Activated CD8-positive, alpha-beta T cell treated with anti-CD3 and anti-CD28 coated beads for 36 hours (primary cell): ENCODE measurements at regions not wholly inside any gene's neighbourhood (a gene's known extent, or its start where the extent isn't known, plus 50 kb on each side); places are given as distances from the start of the nearest gene placed in this dataset.

Experiments
- ATAC-seq: fragments of 200-7000 bp; cut with Tn5 transposase; one replicate; pipeline ENCODE4 v1.10.0; 2021; ENCODE audit warnings: mild to moderate bottlenecking, moderate library complexity
- CTCF ChIA-PET: fragments of 350-600 bp; sonication (Branson Sonifier 250); formaldehyde crosslinking; loops from one replicate; lab custom pipeline; 2021; ENCODE audit warnings: antibody characterized with exemption; lab: Charles Lee
- POLR2A ChIA-PET: fragments of 350-600 bp; sonication (Branson Sonifier 250); formaldehyde crosslinking; loops from one replicate; lab custom pipeline; 2021; ENCODE audit warnings: antibody characterized with exemption; lab: Charles Lee
- DNase-seq: peaks from one replicate; pipeline ENCODE4 v3.0.0-alpha.2; 2020
- H3K27ac Mint-ChIP-seq: one replicate; pipeline ENCODE4 v1.8.0; 2021; ENCODE audit warnings: mild to moderate bottlenecking, mixed read lengths
- H3K27me3 Mint-ChIP-seq: one replicate; pipeline ENCODE4 v1.8.0; 2021; ENCODE audit warnings: mixed read lengths
- H3K36me3 Mint-ChIP-seq: one replicate; pipeline ENCODE4 v1.8.0; 2021; ENCODE audit warnings: low read depth, mixed read lengths
- H3K4me1 Mint-ChIP-seq: one replicate; pipeline ENCODE4 v1.8.0; 2021; ENCODE audit warnings: low read depth, mixed read lengths
- H3K4me3 Mint-ChIP-seq: one replicate; pipeline ENCODE4 v1.8.0; 2021; ENCODE audit warnings: mild to moderate bottlenecking, moderate library complexity, mixed read lengths
- H3K9me3 Mint-ChIP-seq: one replicate; pipeline ENCODE4 v1.8.0; 2021; ENCODE audit warnings: mixed read lengths
- intact Hi-C: fragments of 100-400 bp; cut with micrococcal nuclease; formaldehyde crosslinking; loops from one replicate; pipeline ENCODE4 v1.10.0; 2022
- TF ChIP-seq, protein P1 (sequence below): fragments of 200-600 bp; IDR thresholded peaks from one replicate; pipeline ENCODE4 v1.8.0; 2022; ENCODE audit warnings: antibody characterized with exemption, mild to moderate bottlenecking

DNA sequence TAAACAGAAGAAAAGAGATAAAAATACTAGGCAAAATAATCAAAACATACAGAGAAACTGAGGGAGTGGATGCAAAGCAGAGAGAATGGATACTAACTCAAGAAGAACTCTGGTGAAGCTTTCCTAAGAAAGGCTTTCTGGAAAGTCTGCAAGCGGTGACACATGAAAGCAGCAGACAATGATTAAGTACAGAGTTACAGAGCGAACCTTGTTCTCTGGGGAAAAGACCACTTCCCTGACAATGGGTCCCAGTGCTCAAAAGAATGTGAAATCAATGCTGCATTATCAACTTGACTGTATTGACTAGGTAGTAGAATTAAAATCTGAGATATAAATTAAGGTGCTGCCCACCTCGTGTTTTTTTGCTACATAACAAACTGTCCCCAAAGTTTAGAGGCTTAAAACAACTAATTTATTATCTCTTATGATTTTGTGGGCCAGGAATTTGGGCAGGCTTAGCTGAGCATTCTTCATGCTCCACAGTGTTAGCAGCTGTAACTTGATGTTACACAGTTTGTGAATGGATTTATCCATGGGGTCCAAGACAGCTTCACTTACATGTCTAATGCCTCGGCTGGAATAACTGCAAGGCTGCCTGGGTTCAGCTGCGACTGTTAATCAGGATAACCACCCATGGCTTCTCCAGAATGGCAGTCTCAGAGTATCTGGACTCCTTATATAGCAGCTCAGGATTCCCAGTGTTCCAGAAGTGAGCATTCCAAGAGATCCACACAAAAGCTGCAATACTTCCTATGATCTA is 106.9 kb upstream of the INPP4B start:
- TF ChIP-seq, protein P1, sequence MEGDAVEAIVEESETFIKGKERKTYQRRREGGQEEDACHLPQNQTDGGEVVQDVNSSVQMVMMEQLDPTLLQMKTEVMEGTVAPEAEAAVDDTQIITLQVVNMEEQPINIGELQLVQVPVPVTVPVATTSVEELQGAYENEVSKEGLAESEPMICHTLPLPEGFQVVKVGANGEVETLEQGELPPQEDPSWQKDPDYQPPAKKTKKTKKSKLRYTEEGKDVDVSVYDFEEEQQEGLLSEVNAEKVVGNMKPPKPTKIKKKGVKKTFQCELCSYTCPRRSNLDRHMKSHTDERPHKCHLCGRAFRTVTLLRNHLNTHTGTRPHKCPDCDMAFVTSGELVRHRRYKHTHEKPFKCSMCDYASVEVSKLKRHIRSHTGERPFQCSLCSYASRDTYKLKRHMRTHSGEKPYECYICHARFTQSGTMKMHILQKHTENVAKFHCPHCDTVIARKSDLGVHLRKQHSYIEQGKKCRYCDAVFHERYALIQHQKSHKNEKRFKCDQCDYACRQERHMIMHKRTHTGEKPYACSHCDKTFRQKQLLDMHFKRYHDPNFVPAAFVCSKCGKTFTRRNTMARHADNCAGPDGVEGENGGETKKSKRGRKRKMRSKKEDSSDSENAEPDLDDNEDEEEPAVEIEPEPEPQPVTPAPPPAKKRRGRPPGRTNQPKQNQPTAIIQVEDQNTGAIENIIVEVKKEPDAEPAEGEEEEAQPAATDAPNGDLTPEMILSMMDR, result no peak
- DNase-seq (no peak), ATAC-seq (no peak)
- peaks cover 12% of the 10 kb centered on the region for H3K9me3 Mint-ChIP-seq
- no peaks in the 10 kb centered on the region for H3K36me3 Mint-ChIP-seq
- H3K4me3 Mint-ChIP-seq, result no peak overlapping the region
- no peaks in the 10 kb centered on the region for H3K27me3 Mint-ChIP-seq
- ChIA-PET CTCF (no interaction called here), POLR2A (no interaction called here)
- no peaks in the 10 kb centered on the region for H3K4me1 Mint-ChIP-seq
- intact Hi-C loops, result no loop called here
- H3K27ac Mint-ChIP-seq, result no peak overlapping the region

DNA sequence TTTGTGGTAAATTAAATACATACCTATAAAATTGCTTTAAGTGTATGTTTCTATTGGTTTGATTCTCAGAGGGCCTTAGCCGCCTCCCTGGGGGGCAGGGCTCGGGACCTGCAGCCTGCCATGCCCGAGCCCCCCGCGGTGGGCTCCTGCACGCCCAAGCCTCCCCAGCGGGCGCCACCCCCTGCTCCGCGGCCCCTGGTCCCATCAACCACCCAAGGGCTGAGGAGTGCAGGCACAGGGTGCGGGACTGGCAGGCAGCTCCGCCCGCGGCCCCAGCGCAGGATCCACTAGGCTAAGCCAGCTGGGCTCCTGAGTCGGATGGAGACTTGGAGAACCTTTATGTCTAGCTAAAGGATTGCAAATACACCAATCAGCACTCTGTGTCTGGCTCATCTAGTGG is 108.3 kb upstream of the INPP4B start:
- no peak for ATAC-seq
- intact Hi-C loops, result no loop called here
- H3K9me3 Mint-ChIP-seq, result peaks cover 9% of the 10 kb centered on the region
- H3K4me1 Mint-ChIP-seq, result no peaks in the 10 kb centered on the region
- TF ChIP-seq, protein P1, result no peak
- H3K27ac Mint-ChIP-seq, result no peak overlapping the region
- no peak overlapping the region for H3K4me3 Mint-ChIP-seq
- CTCF ChIA-PET, result no interaction called here
- H3K36me3 Mint-ChIP-seq, result no peaks in the 10 kb centered on the region
- POLR2A ChIA-PET, result no interaction called here
- DNase-seq, result no peak
- H3K27me3 Mint-ChIP-seq, result peaks cover 2% of the 10 kb centered on the region

DNA sequence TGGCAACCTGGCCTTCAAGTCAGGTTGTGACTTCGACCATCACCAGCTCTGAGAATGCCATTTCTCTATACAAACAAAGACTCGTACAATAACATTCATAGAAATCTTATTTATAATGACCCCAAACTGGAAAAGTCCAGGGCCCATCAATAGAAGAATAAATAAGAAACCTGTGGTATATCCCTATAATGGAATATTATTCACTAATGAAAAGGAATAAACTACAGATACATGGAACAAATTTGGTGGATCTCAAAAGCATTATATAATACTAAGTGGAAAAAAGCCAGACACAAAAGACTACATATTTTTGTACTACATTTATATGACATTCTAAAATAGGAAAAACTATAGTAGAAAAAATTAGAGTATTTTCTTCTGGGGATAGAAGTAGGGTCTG is 109.4 kb upstream of the INPP4B start:
- CTCF ChIA-PET, result no interaction called here
- intact Hi-C loops, result no loop called here
- Mint-ChIP-seq H3K27me3 (peaks cover 2% of the 10 kb centered on the region), H3K4me1 (no peaks in the 10 kb centered on the region), H3K36me3 (no peaks in the 10 kb centered on the region), H3K27ac (no peak overlapping the region), H3K4me3 (no peak overlapping the region), H3K9me3 (peaks cover 9% of the 10 kb centered on the region)
- ATAC-seq, result no peak
- POLR2A ChIA-PET, result no interaction called here
- DNase-seq, result no peak
- TF ChIP-seq, protein P1, result no peak

DNA sequence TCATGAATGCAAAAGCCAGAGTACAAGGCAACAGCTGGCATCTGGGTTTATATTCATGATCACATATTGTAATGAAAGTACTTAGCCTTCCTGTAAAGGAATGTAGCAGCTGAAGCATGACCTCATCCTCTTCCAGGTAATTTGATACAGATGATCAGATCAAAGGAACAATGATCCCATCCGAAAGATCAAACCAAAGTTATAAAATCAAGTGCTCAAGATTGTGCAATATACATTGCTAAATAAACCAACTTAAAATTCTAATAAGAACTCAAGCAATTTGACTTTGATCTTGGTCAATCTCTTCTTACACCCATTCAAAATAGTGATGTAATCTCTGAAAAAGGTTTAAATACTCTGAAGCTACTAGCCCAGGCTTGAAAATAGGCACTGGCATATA is 113.1 kb upstream of the INPP4B start:
- intact Hi-C loops, result no loop called here
- Mint-ChIP-seq H3K4me1 (no peaks in the 10 kb centered on the region), H3K4me3 (no peak overlapping the region), H3K27ac (no peak overlapping the region), H3K9me3 (peaks cover 8% of the 10 kb centered on the region), H3K27me3 (peaks cover 2% of the 10 kb centered on the region), H3K36me3 (no peaks in the 10 kb centered on the region)
- CTCF ChIA-PET, result no interaction called here
- DNase-seq, result no peak
- TF ChIP-seq, protein P1, result no peak
- ATAC-seq, result no peak
- POLR2A ChIA-PET, result no interaction called here

DNA sequence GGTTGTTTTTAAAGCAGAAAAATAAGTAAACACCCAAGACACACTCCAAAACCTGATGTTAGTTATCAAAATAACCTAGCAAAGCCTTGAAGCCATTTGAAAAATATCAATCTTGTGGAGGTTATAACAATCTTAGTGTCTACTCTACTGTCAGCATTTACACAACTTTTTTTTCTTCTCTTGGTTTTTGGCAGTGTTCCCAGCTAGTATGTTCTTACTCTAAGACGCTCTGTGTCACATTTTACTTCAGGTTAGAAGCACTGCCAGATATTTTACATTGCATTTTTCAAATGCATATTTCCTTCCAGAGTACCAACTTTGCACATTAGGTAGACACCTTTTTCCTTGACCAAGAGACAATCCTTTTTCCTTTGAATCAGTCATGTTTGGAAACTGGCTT is 114.0 kb upstream of the INPP4B start:
- Mint-ChIP-seq H3K36me3 (no peaks in the 10 kb centered on the region), H3K27ac (no peak overlapping the region), H3K4me3 (no peak overlapping the region), H3K27me3 (peaks cover 2% of the 10 kb centered on the region), H3K9me3 (peaks cover 3% of the 10 kb centered on the region), H3K4me1 (no peaks in the 10 kb centered on the region)
- ATAC-seq (no peak), DNase-seq (no peak)
- POLR2A ChIA-PET, result no interaction called here
- intact Hi-C loops, result no loop called here
- CTCF ChIA-PET, result no interaction called here
- TF ChIP-seq, protein P1, result no peak
